Endothelial cell (in vitro differentiated cells): ENCODE measurements at regions not wholly inside any gene's neighbourhood (a gene's known extent, or its start where the extent isn't known, plus 50 kb on each side); places are given as distances from the start of the nearest gene placed in this dataset.

Source experiments
- DNase-seq: peaks from one replicate; pipeline ENCODE4 v3.0.0; 2021; ENCODE audit warnings: low spot score
- H3K27ac Mint-ChIP-seq: one replicate; pipeline ENCODE4 v1.8.0; 2021; ENCODE audit warnings: mixed read lengths, inconsistent platforms; ENCODE audit not compliant: unreplicated experiment
- H3K27me3 Mint-ChIP-seq: one replicate; pipeline ENCODE4 v1.8.0; 2021; ENCODE audit warnings: mild to moderate bottlenecking, moderate library complexity, mixed read lengths, inconsistent platforms; ENCODE audit not compliant: unreplicated experiment
- H3K36me3 Mint-ChIP-seq: one replicate; pipeline ENCODE4 v1.8.0; 2021; ENCODE audit warnings: mild to moderate bottlenecking, low read depth, mixed read lengths, inconsistent platforms; ENCODE audit not compliant: unreplicated experiment
- H3K4me1 Mint-ChIP-seq: one replicate; pipeline ENCODE4 v1.8.0; 2021; ENCODE audit warnings: mild to moderate bottlenecking, mixed read lengths, inconsistent platforms; ENCODE audit not compliant: unreplicated experiment
- H3K4me3 Mint-ChIP-seq: one replicate; pipeline ENCODE4 v1.8.0; 2021; ENCODE audit warnings: mild to moderate bottlenecking, mixed read lengths, inconsistent platforms; ENCODE audit not compliant: unreplicated experiment
- H3K9me3 Mint-ChIP-seq: one replicate; pipeline ENCODE4 v1.8.0; 2021; ENCODE audit warnings: mixed read lengths, inconsistent platforms; ENCODE audit not compliant: unreplicated experiment
- CTCF ChIP-seq: fragments of 200-600 bp; sonication (generic); IDR thresholded peaks from one replicate; pipeline ENCODE4 v1.5.0; 2021; ENCODE audit warnings: antibody characterized with exemption; ENCODE audit not compliant: unreplicated experiment

DNA sequence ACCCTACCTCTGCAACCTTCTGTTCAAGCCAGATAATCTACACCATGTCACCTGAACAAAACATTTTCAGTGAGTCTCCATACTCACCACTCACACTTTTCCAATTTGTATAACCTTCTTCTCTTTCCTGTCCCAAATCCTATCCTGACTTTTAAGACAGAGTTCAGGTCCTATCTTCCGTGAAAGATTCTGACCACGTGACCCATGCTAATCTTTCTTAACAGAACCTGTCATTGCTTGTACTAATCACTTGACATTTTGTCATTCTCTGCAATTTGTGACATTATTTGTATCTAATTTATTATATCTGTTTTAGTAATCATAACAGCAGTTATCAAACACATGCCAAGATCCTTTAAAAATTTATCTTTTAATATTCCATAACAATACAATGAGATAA is 132.5 kb upstream of the PRLR start:
- Mint-ChIP-seq H3K27me3 (no peaks in the 10 kb centered on the region), H3K36me3 (no peaks in the 10 kb centered on the region), H3K27ac (no peak overlapping the region), H3K4me3 (no peak overlapping the region), H3K9me3 (no peaks in the 10 kb centered on the region), H3K4me1 (no peaks in the 10 kb centered on the region)
- TF ChIP-seq CTCF = no peak
- no peak for DNase-seq

GRCh38 chr5:35360671-35361070 is 130.4 kb upstream of the PRLR start:
- no peaks in the 10 kb centered on the region for H3K36me3 Mint-ChIP-seq
- no peaks in the 10 kb centered on the region for H3K9me3 Mint-ChIP-seq
- H3K4me3 Mint-ChIP-seq = no peak overlapping the region
- no peak for DNase-seq
- peaks cover 2% of the 10 kb centered on the region for H3K27me3 Mint-ChIP-seq
- no peak overlapping the region for H3K27ac Mint-ChIP-seq
- no peaks in the 10 kb centered on the region for H3K4me1 Mint-ChIP-seq
- TF ChIP-seq CTCF = no peak

DNA sequence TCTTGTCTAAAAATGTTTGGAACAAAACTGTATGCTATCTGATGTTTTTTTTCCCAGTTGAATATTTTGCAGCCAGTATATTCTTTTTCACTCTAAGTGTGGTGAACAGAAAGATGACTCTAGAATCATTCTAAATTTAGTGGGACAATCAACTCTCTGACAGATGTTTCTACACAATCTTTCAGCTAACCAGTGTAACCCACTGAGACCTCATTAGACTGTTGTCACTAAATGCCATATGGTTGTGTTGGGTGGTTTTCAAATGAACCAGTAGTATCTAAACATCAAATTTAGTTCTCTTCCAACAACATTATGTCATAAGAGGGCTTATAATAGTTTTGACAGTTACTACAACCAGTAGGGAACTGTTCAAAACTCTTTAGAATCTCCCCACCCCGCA is 129.6 kb upstream of the PRLR start:
- no peaks in the 10 kb centered on the region for H3K4me1 Mint-ChIP-seq
- H3K27me3 Mint-ChIP-seq = peaks cover 2% of the 10 kb centered on the region
- no peaks in the 10 kb centered on the region for H3K36me3 Mint-ChIP-seq
- DNase-seq = no peak
- no peaks in the 10 kb centered on the region for H3K9me3 Mint-ChIP-seq
- H3K27ac Mint-ChIP-seq = no peak overlapping the region
- no peak for TF ChIP-seq CTCF
- H3K4me3 Mint-ChIP-seq = no peak overlapping the region

DNA sequence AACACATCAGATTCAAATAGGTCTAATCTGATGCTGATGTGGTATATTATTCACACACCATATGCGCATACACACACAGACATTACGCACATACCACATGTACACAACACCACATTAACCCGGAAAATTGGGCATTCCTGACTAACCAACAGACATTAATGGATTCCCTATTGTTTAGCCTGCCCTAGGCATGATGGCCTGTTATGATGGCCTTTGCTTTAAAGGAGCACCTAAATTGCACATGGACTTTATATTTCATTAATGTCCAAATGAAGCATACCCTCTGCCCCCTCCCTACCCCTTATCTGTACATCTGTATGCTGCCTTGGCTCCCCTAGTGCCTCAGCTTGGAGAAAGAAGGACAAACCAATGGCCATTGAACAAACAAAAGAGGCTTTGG is 127.7 kb upstream of the PRLR start:
- peaks cover 2% of the 10 kb centered on the region for H3K27me3 Mint-ChIP-seq
- H3K4me3 Mint-ChIP-seq = no peak overlapping the region
- TF ChIP-seq CTCF = no peak
- DNase-seq = no peak
- no peak overlapping the region for H3K27ac Mint-ChIP-seq
- H3K36me3 Mint-ChIP-seq = no peaks in the 10 kb centered on the region
- no peaks in the 10 kb centered on the region for H3K9me3 Mint-ChIP-seq
- no peaks in the 10 kb centered on the region for H3K4me1 Mint-ChIP-seq

DNA sequence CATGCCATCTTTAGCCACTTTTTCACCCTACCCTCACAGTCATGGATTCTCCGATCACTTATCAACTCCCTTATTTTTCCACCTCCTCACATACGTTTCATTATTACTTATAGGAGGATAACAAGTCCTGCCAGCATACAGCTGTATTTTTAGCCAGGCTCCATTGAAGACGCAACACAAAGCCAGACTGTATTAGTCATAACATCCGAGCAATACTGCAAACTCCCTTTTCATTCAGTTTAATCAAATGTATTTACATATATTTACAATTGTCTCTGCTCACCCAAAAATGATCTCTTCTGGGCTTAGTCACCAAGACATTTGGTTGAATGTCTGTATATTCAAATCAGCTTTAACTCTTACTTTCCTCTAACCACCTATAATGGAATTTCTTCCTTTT is 126.4 kb upstream of the PRLR start:
- Mint-ChIP-seq H3K27ac (no peak overlapping the region), H3K36me3 (no peaks in the 10 kb centered on the region), H3K4me1 (no peaks in the 10 kb centered on the region), H3K9me3 (no peaks in the 10 kb centered on the region), H3K27me3 (peaks cover 2% of the 10 kb centered on the region), H3K4me3 (no peak overlapping the region)
- no peak for DNase-seq
- no peak for TF ChIP-seq CTCF
